Iris pigment epithelial cell (primary cell): ENCODE measurements at regions not wholly inside any gene's neighbourhood (a gene's known extent, or its start where the extent isn't known, plus 50 kb on each side); places are given as distances from the start of the nearest gene placed in this dataset.

Experiments used
- DNase-seq: peaks from one replicate; pipeline ENCODE4 v3.0.0-alpha.2; 2011; ENCODE audit warnings: low read depth

GRCh38 chr18:70382992-70383717 is 94.3 kb downstream of the SOCS6 start:
- DNase-seq = no peak

GRCh38 chr18:70382017-70382416 is 93.2 kb downstream of the SOCS6 start:
- no peak for DNase-seq

- no peak for DNase-seq
Measured at GRCh38 chr18:70380915-70381896, 92.4 kb downstream of the SOCS6 start.
